Putamen (tissue), 1 donor: ENCODE measurements at regions not wholly inside any gene's neighbourhood (a gene's known extent, or its start where the extent isn't known, plus 50 kb on each side); places are given as distances from the start of the nearest gene placed in this dataset.
"Not testable (repeated sequence)": the region's sequence is repeated elsewhere in the genome, so short reads cannot be mapped to it uniquely, and the experiment has no call there.

Experiments used
- DNase-seq: peaks from one replicate; pipeline ENCODE4 v3.0.0-alpha.2; 2016; ENCODE audit warnings: low spot score

- DNase-seq = no peak
Observed at GRCh38 chr12:90695415-90695814, 259.6 kb downstream of the CCER1 start.

- DNase-seq = no peak
Observed at GRCh38 chr12:90690120-90690519, 264.9 kb downstream of the CCER1 start.

- not testable (repeated sequence) for DNase-seq
Observed at GRCh38 chr12:90687682-90688081, 267.3 kb downstream of the CCER1 start.

GRCh38 chr12:90683871-90684270, 271.1 kb downstream of the CCER1 start:
- DNase-seq = no peak

- DNase-seq = no peak
Observed at GRCh38 chr12:90682398-90682797, 272.6 kb downstream of the CCER1 start.

- DNase-seq = no peak
Observed at GRCh38 chr12:90679674-90680073, 275.3 kb downstream of the CCER1 start.

- peak; percentile 34 for DNase-seq
Observed at GRCh38 chr12:90677552-90677951, 277.4 kb downstream of the CCER1 start.

GRCh38 chr12:90677055-90677454, 277.9 kb downstream of the CCER1 start:
- no peak for DNase-seq

GRCh38 chr12:90675106-90675505, 279.9 kb downstream of the CCER1 start:
- no peak for DNase-seq

- DNase-seq = no peak
Observed at GRCh38 chr12:90672081-90672480, 282.9 kb downstream of the CCER1 start.

GRCh38 chr12:90663949-90664348, 291.0 kb downstream of the CCER1 start:
- not testable (repeated sequence) for DNase-seq

GRCh38 chr12:90659060-90659459, 295.9 kb downstream of the CCER1 start:
- no peak for DNase-seq

GRCh38 chr12:90653040-90653439, 301.9 kb downstream of the CCER1 start:
- no peak for DNase-seq

- no peak for DNase-seq
Observed at GRCh38 chr12:90652280-90652679, 302.7 kb downstream of the CCER1 start.

GRCh38 chr12:90645181-90645580, 309.8 kb downstream of the CCER1 start:
- DNase-seq = no peak

GRCh38 chr12:90631591-90632212, 323.3 kb downstream of the CCER1 start:
- DNase-seq = no peak

- DNase-seq = no peak
Observed at GRCh38 chr12:90630006-90630405, 325.0 kb downstream of the CCER1 start.

- peak; percentile 43 for DNase-seq
Observed at GRCh38 chr12:90628213-90628612, 326.8 kb downstream of the CCER1 start.

GRCh38 chr12:90627180-90627896, 327.6 kb downstream of the CCER1 start:
- DNase-seq = no peak

GRCh38 chr12:90622431-90622830, 332.5 kb downstream of the CCER1 start:
- no peak for DNase-seq

GRCh38 chr12:90621927-90622326, 333.0 kb downstream of the CCER1 start:
- DNase-seq = no peak

- no peak for DNase-seq
Observed at GRCh38 chr12:90619943-90620342, 335.0 kb downstream of the CCER1 start.

- no peak for DNase-seq
Observed at GRCh38 chr12:90618586-90618985, 336.4 kb downstream of the CCER1 start.

- no peak for DNase-seq
Observed at GRCh38 chr12:90611891-90612290, 343.1 kb downstream of the CCER1 start.
